H1 (cell line): ENCODE measurements at regions not wholly inside any gene's neighbourhood (a gene's known extent, or its start where the extent isn't known, plus 50 kb on each side); places are given as distances from the start of the nearest gene placed in this dataset.

ENCODE experiments used
- CHD2 ChIP-seq: IDR thresholded peaks from 2 replicates; pipeline ENCODE4 v1.6.1; 2012; ENCODE audit warnings: low read length, improper control_type of control experiment
- POLR2AphosphoS5 ChIP-seq: IDR thresholded peaks from 2 replicates; pipeline ENCODE4 v1.6.1; 2011; ENCODE audit warnings: low read depth, low read length
- SIN3A ChIP-seq, 2 experiments: IDR thresholded peaks in 1 of 2; conservative IDR thresholded peaks in 1 of 2; 2 replicates each; pipeline ENCODE4 v1.6.1; 2011 to 2012; ENCODE audit warnings: low read length in 2 of 2, improper control_type of control experiment in 1 of 2, low read depth in 1 of 2, mild to moderate bottlenecking in 1 of 2

GRCh38 chr10:113484487-113484886 is 68.4 kb upstream of the HABP2 start:
- TF ChIP-seq CHD2 = no peak
- TF ChIP-seq SIN3A (conservative IDR thresholded peaks at IDR 0.05 in 1 of 2, IDR thresholded peaks at IDR 0.05 in 1 of 2; ENCODE audit: low read depth in 1 of 2, low read length in 2 of 2) = no peak
- TF ChIP-seq POLR2AphosphoS5 = no peak
